Calu3 (cell line): ENCODE measurements at regions not wholly inside any gene's neighbourhood (a gene's known extent, or its start where the extent isn't known, plus 50 kb on each side); places are given as distances from the start of the nearest gene placed in this dataset.

Source experiments
- BruUV-seq: library from RNA; stranded (reverse); fragments of 400-500 nt; replicated peaks from 2 replicates; lab custom pipeline; 2021; lab: Mats Ljungman, UMichigan
- CTCF ChIA-PET: fragments of 300-600 bp; sonication (Branson Sonifier 250); formaldehyde crosslinking; loops from one replicate; lab custom pipeline; 2022; ENCODE audit warnings: antibody characterized with exemption; lab: Charles Lee
- DNase-seq: peaks from one replicate; pipeline ENCODE4 v3.0.0; 2022
- H3K27ac Mint-ChIP-seq: one replicate; pipeline ENCODE4 v1.8.0; 2022; ENCODE audit warnings: mixed read lengths; ENCODE audit not compliant: unreplicated experiment
- H3K27me3 Mint-ChIP-seq: one replicate; pipeline ENCODE4 v1.8.0; 2022; ENCODE audit warnings: mixed read lengths; ENCODE audit not compliant: unreplicated experiment
- H3K36me3 Mint-ChIP-seq: one replicate; pipeline ENCODE4 v1.8.0; 2022; ENCODE audit warnings: mild to moderate bottlenecking, moderate library complexity, mixed read lengths; ENCODE audit not compliant: insufficient read depth, unreplicated experiment
- H3K4me1 Mint-ChIP-seq: one replicate; pipeline ENCODE4 v1.8.0; 2022; ENCODE audit warnings: mild to moderate bottlenecking, low read depth, mixed read lengths; ENCODE audit not compliant: unreplicated experiment
- H3K4me3 Mint-ChIP-seq: one replicate; pipeline ENCODE4 v1.8.0; 2022; ENCODE audit warnings: mild to moderate bottlenecking, low read depth, moderate library complexity, mixed read lengths; ENCODE audit not compliant: unreplicated experiment
- H3K9me3 Mint-ChIP-seq: one replicate; pipeline ENCODE4 v1.8.0; 2022; ENCODE audit warnings: low read depth, mixed read lengths; ENCODE audit not compliant: unreplicated experiment
- CTCF ChIP-seq: fragments of 200-600 bp; IDR thresholded peaks from one replicate; pipeline ENCODE4 v1.8.0; 2022; ENCODE audit warnings: antibody characterized with exemption; ENCODE audit not compliant: unreplicated experiment
- intact Hi-C: fragments of 100-400 bp; cut with micrococcal nuclease; formaldehyde crosslinking; loops from one replicate; pipeline ENCODE4 v1.10.0; 2022; ENCODE audit not compliant: unreplicated experiment

GRCh38 chr2:181318504-181319280, 138.5 kb upstream of the ITGA4 start:
- DNase-seq: no peak
- Mint-ChIP-seq H3K27me3 (no peaks in the 10 kb centered on the region), H3K27ac (no peak overlapping the region), H3K9me3 (no peaks in the 10 kb centered on the region), H3K4me1 (no peaks in the 10 kb centered on the region), H3K4me3 (no peak overlapping the region), H3K36me3 (no peaks in the 10 kb centered on the region)
- BruUV-seq: no TSS peak
- intact Hi-C loops: no loop called here
- CTCF ChIA-PET: interaction anchor here (0.7 kb wide), 1 partner anchor 186 kb away, joined by 3 read pairs; no protein-coding TSS in a partner anchor
- TF ChIP-seq CTCF: no peak

- DNase-seq: no peak
- intact Hi-C loops: no loop called here
- H3K4me3 Mint-ChIP-seq: no peak overlapping the region
- H3K27ac Mint-ChIP-seq: no peak overlapping the region
- no peak for TF ChIP-seq CTCF
- CTCF ChIA-PET: interaction anchor here (0.7 kb wide), 1 partner anchor 187 kb away, joined by 3 read pairs; no protein-coding TSS in a partner anchor
- no peaks in the 10 kb centered on the region for H3K36me3 Mint-ChIP-seq
- BruUV-seq: no TSS peak
- no peaks in the 10 kb centered on the region for H3K4me1 Mint-ChIP-seq
- no peaks in the 10 kb centered on the region for H3K9me3 Mint-ChIP-seq
- H3K27me3 Mint-ChIP-seq: no peaks in the 10 kb centered on the region
Observed at GRCh38 chr2:181319286-181319685, 137.9 kb upstream of the ITGA4 start.

GRCh38 chr2:181320638-181321037, 136.5 kb upstream of the ITGA4 start:
- no peak for DNase-seq
- no TSS peak for BruUV-seq
- Mint-ChIP-seq H3K4me1 (no peaks in the 10 kb centered on the region), H3K27me3 (no peaks in the 10 kb centered on the region), H3K9me3 (no peaks in the 10 kb centered on the region), H3K27ac (no peak overlapping the region), H3K36me3 (no peaks in the 10 kb centered on the region), H3K4me3 (no peak overlapping the region)
- no peak for TF ChIP-seq CTCF
- CTCF ChIA-PET: interaction anchor here (0.6 kb wide), 1 partner anchor 57 kb away, joined by 3 read pairs; no protein-coding TSS in a partner anchor
- intact Hi-C loops: no loop called here

- CTCF ChIA-PET: no interaction called here
- no peaks in the 10 kb centered on the region for H3K9me3 Mint-ChIP-seq
- no TSS peak for BruUV-seq
- no peak overlapping the region for H3K27ac Mint-ChIP-seq
- no peaks in the 10 kb centered on the region for H3K4me1 Mint-ChIP-seq
- DNase-seq: no peak
- H3K4me3 Mint-ChIP-seq: no peak overlapping the region
- H3K36me3 Mint-ChIP-seq: no peaks in the 10 kb centered on the region
- no peak for TF ChIP-seq CTCF
- intact Hi-C loops: no loop called here
- H3K27me3 Mint-ChIP-seq: no peaks in the 10 kb centered on the region
Observed at GRCh38 chr2:181324912-181325311, 132.3 kb upstream of the ITGA4 start.
